ENCODE measurements at regions not wholly inside any gene's neighbourhood (a gene's known extent, or its start where the extent isn't known, plus 50 kb on each side); places are given as distances from the start of the nearest gene placed in this dataset.

- no peak for TF ChIP-seq CTCF (IDR thresholded peaks at IDR 0.05; ENCODE audit: control insufficient read depth, extremely low read depth, insufficient read depth)
- no peak overlapping the region for H3K4me3 ChIP-seq (ENCODE audit: low read depth, low read length)
- DNase-seq (ENCODE audit: low read depth) = no peak
Measured at GRCh38 chr6:87921034-87921433, 126.6 kb upstream of the SPACA1 start.

- no peak for DNase-seq (ENCODE audit: low read depth)
- H3K4me3 ChIP-seq (ENCODE audit: low read depth, low read length) = no peak overlapping the region
- TF ChIP-seq CTCF (IDR thresholded peaks at IDR 0.05; ENCODE audit: control insufficient read depth, extremely low read depth, insufficient read depth) = no peak
Measured at GRCh38 chr6:87920245-87920644, 127.4 kb upstream of the SPACA1 start.

GRCh38 chr6:87919416-87919815 lies 128.2 kb upstream of the SPACA1 start:
- DNase-seq (ENCODE audit: low read depth) = no peak
- TF ChIP-seq CTCF (IDR thresholded peaks at IDR 0.05; ENCODE audit: control insufficient read depth, extremely low read depth, insufficient read depth) = no peak
- H3K4me3 ChIP-seq (ENCODE audit: low read depth, low read length) = no peak overlapping the region

- no peak overlapping the region for H3K4me3 ChIP-seq (ENCODE audit: low read depth, low read length)
- no peak for DNase-seq (ENCODE audit: low read depth)
- TF ChIP-seq CTCF (IDR thresholded peaks at IDR 0.05; ENCODE audit: control insufficient read depth, extremely low read depth, insufficient read depth) = no peak
Measured at GRCh38 chr6:87919001-87919400, 128.6 kb upstream of the SPACA1 start.

GRCh38 chr6:87918461-87918941 lies 129.1 kb upstream of the SPACA1 start:
- no peak overlapping the region for H3K4me3 ChIP-seq (ENCODE audit: low read depth, low read length)
- DNase-seq (ENCODE audit: low read depth) = no peak
- no peak for TF ChIP-seq CTCF (IDR thresholded peaks at IDR 0.05; ENCODE audit: control insufficient read depth, extremely low read depth, insufficient read depth)

GRCh38 chr6:87917886-87918285 lies 129.8 kb upstream of the SPACA1 start:
- no peak for DNase-seq (ENCODE audit: low read depth)
- no peak for TF ChIP-seq CTCF (IDR thresholded peaks at IDR 0.05; ENCODE audit: control insufficient read depth, extremely low read depth, insufficient read depth)
- no peak overlapping the region for H3K4me3 ChIP-seq (ENCODE audit: low read depth, low read length)

GRCh38 chr6:87916446-87916845 lies 131.2 kb upstream of the SPACA1 start:
- DNase-seq (ENCODE audit: low read depth) = no peak
- TF ChIP-seq CTCF (IDR thresholded peaks at IDR 0.05; ENCODE audit: control insufficient read depth, extremely low read depth, insufficient read depth) = no peak

More at GRCh38 chr6:87916446-87916845, 131.2 kb upstream of the SPACA1 start:
- H3K4me3 ChIP-seq (ENCODE audit: low read depth, low read length) = no peak overlapping the region
